HEK293 (cell line): ENCODE measurements at regions not wholly inside any gene's neighbourhood (a gene's known extent, or its start where the extent isn't known, plus 50 kb on each side); places are given as distances from the start of the nearest gene placed in this dataset.

Source experiments
- CTCF ChIA-PET: fragments of 350-600 bp; formaldehyde crosslinking; extraction: SDS; loops from one replicate; lab custom pipeline; 2021; ENCODE audit warnings: antibody characterized with exemption; lab: Yijun Ruan, JAX
- POLR2A ChIA-PET: fragments of 300-600 bp; formaldehyde crosslinking; extraction: SDS; loops from one replicate; lab custom pipeline; 2020; ENCODE audit warnings: antibody characterized with exemption, inconsistent platforms; lab: Yijun Ruan, JAX
- H3K27ac ChIP-seq: fragments of 200-500 bp; sonication (Bioruptor generic); 2 replicates; pipeline ENCODE4 v1.5.1; 2014; ENCODE audit warnings: low read depth, low read length, control low read depth, inconsistent platforms; ENCODE audit errors: extremely low read depth
- H3K36me3 ChIP-seq, 2 experiments: fragments of 200-500 bp in 1 of 2; sonication (Bioruptor generic) in 1 of 2; 1 replicate in 1 of 2; 2 replicates in 1 of 2; pipeline ENCODE4 v1.5.1; 2014 to 2017; ENCODE audit warnings: inconsistent platforms in 2 of 2, low read length in 2 of 2; ENCODE audit not compliant: control insufficient read depth in 2 of 2, insufficient read depth in 1 of 2
- H3K4me1 ChIP-seq: fragments of 200-500 bp; sonication (Bioruptor generic); 2 replicates; pipeline ENCODE4 v1.5.1; 2014; ENCODE audit warnings: mild to moderate bottlenecking, low read length, inconsistent platforms; ENCODE audit not compliant: control insufficient read depth, insufficient read depth
- H3K4me3 ChIP-seq: 2 replicates; pipeline ENCODE4 v1.5.1; 2011; ENCODE audit warnings: low read depth, mild to moderate bottlenecking, control low read depth, low read length, moderate library complexity
- H3K9me3 ChIP-seq: fragments of 200-500 bp; sonication (Bioruptor generic); 2 replicates; pipeline ENCODE4 v1.5.1; 2014; ENCODE audit warnings: low read depth, low read length, inconsistent platforms; ENCODE audit not compliant: control insufficient read depth, insufficient read depth
- BCL11A ChIP-seq: fragments of 450-650 bp; formaldehyde crosslinking; IDR thresholded peaks from 2 replicates; pipeline ENCODE4 v1.5.1; 2016; ENCODE audit warnings: low read depth, missing biosample characterization, missing genetic modification characterization
- GFI1B ChIP-seq: fragments of 450-650 bp; formaldehyde crosslinking; IDR thresholded peaks from 2 replicates; pipeline ENCODE4 v1.5.1; 2016; ENCODE audit warnings: missing biosample characterization, missing genetic modification characterization
- MEIS1 ChIP-seq: sonication (generic); formaldehyde crosslinking; IDR thresholded peaks from 2 replicates; pipeline ENCODE4 v1.8.1; 2022; ENCODE audit warnings: missing genetic modification reagents, mild to moderate bottlenecking, borderline replicate concordance
- MYNN ChIP-seq: fragments of 450-650 bp; formaldehyde crosslinking; IDR thresholded peaks from 2 replicates; pipeline ENCODE4 v1.5.1; 2016; ENCODE audit warnings: missing biosample characterization, missing genetic modification characterization, borderline replicate concordance
- PATZ1 ChIP-seq: fragments of 450-650 bp; formaldehyde crosslinking; IDR thresholded peaks from 2 replicates; pipeline ENCODE4 v1.5.1; 2016; ENCODE audit warnings: missing biosample characterization, missing genetic modification characterization
- PRDM6 ChIP-seq: fragments of 450-650 bp; formaldehyde crosslinking; IDR thresholded peaks from 2 replicates; pipeline ENCODE4 v1.5.1; 2017; ENCODE audit warnings: missing biosample characterization, missing genetic modification characterization
- ZBTB11 ChIP-seq: fragments of 450-650 bp; formaldehyde crosslinking; conservative IDR thresholded peaks from 2 replicates; pipeline ENCODE4 v1.5.1; 2016; ENCODE audit warnings: low read depth, missing biosample characterization, missing genetic modification characterization
- ZBTB8A ChIP-seq: fragments of 450-650 bp; formaldehyde crosslinking; IDR thresholded peaks from 2 replicates; pipeline ENCODE4 v1.5.1; 2016; ENCODE audit warnings: missing biosample characterization, missing genetic modification characterization
- ZNF121 ChIP-seq: fragments of 450-650 bp; formaldehyde crosslinking; IDR thresholded peaks from 2 replicates; pipeline ENCODE4 v1.5.1; 2016; ENCODE audit warnings: missing biosample characterization, missing genetic modification characterization
- ZNF146 ChIP-seq: fragments of 450-650 bp; formaldehyde crosslinking; IDR thresholded peaks from 2 replicates; pipeline ENCODE4 v1.5.1; 2016; ENCODE audit warnings: missing biosample characterization, missing genetic modification characterization
- ZNF184 ChIP-seq: fragments of 450-650 bp; IDR thresholded peaks from 2 replicates; pipeline ENCODE4 v1.5.1; 2018; ENCODE audit warnings: missing biosample characterization, mild to moderate bottlenecking, missing genetic modification characterization
- ZNF214 ChIP-seq: fragments of 450-650 bp; formaldehyde crosslinking; IDR thresholded peaks from 2 replicates; pipeline ENCODE4 v1.5.1; 2017; ENCODE audit warnings: missing biosample characterization, mild to moderate bottlenecking, missing genetic modification characterization, borderline replicate concordance
- ZNF221 ChIP-seq: fragments of 450-650 bp; formaldehyde crosslinking; IDR thresholded peaks from 2 replicates; pipeline ENCODE4 v1.5.1; 2017; ENCODE audit warnings: missing biosample characterization, missing genetic modification characterization, borderline replicate concordance
- ZNF423 ChIP-seq: fragments of 450-650 bp; formaldehyde crosslinking; IDR thresholded peaks from 2 replicates; pipeline ENCODE4 v1.5.1; 2016; ENCODE audit warnings: missing biosample characterization, missing genetic modification characterization
- ZNF473 ChIP-seq: fragments of 450-650 bp; formaldehyde crosslinking; IDR thresholded peaks from 2 replicates; pipeline ENCODE4 v1.5.1; 2017; ENCODE audit warnings: missing biosample characterization, missing genetic modification characterization
- ZNF488 ChIP-seq: fragments of 450-650 bp; formaldehyde crosslinking; IDR thresholded peaks from 2 replicates; pipeline ENCODE4 v1.5.1; 2016; ENCODE audit warnings: missing biosample characterization, missing genetic modification characterization
- ZNF549 ChIP-seq: fragments of 450-650 bp; IDR thresholded peaks from 2 replicates; pipeline ENCODE4 v1.5.1; 2018; ENCODE audit warnings: missing biosample characterization, missing genetic modification characterization, mild to moderate bottlenecking, inconsistent platforms, moderate library complexity
- ZNF707 ChIP-seq: fragments of 450-650 bp; formaldehyde crosslinking; IDR thresholded peaks from 2 replicates; pipeline ENCODE4 v1.5.1; 2016; ENCODE audit warnings: missing biosample characterization, missing genetic modification characterization
- ZNF76 ChIP-seq: fragments of 450-650 bp; formaldehyde crosslinking; IDR thresholded peaks from 2 replicates; pipeline ENCODE4; 2016; ENCODE audit warnings: low read depth, missing biosample characterization, missing genetic modification characterization, borderline replicate concordance
- ZNF785 ChIP-seq: fragments of 450-650 bp; formaldehyde crosslinking; IDR thresholded peaks from 2 replicates; pipeline ENCODE4 v1.5.1; 2016; ENCODE audit warnings: missing biosample characterization, missing genetic modification characterization
- ZXDB ChIP-seq: fragments of 450-650 bp; formaldehyde crosslinking; IDR thresholded peaks from 2 replicates; pipeline ENCODE4 v1.5.1; 2016; ENCODE audit warnings: missing biosample characterization, missing genetic modification characterization
- TF ChIP-seq, protein P1 (sequence below): IDR thresholded peaks from 2 replicates; pipeline ENCODE4 v1.6.1; 2011; ENCODE audit warnings: mild to moderate bottlenecking, low read depth, low read length, borderline replicate concordance
- TF ChIP-seq, protein P2 (sequence below): fragments of 450-650 bp; formaldehyde crosslinking; IDR thresholded peaks from 2 replicates; pipeline ENCODE4 v1.5.1; 2017; ENCODE audit warnings: missing biosample characterization, missing genetic modification characterization
- TF ChIP-seq, protein P3 (sequence below): fragments of 450-650 bp; formaldehyde crosslinking; IDR thresholded peaks from 2 replicates; pipeline ENCODE4 v1.5.1; 2017; ENCODE audit warnings: missing biosample characterization, mild to moderate bottlenecking, missing genetic modification characterization, moderate library complexity

DNA sequence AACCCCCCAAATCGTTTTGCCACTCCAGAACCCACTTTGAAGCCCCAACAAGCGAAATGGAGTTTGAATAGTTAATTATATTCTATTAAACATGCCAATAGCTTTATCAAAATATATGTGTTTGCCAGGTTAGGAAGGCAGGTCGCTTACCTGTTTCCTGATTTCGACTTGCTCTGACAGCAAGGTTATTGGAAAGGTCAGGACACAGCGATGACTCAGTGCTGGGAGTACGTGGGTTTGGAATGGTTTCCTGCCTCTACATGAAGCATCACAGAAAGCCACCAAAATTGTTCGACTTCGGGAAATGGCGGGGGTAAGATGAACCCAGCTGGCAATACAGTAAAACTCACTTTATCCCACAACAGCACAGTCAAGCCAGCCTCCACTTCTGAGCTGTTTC is 135.6 kb upstream of the ABI3BP start:
- H3K4me3 ChIP-seq = no peak overlapping the region
- no peak for TF ChIP-seq ZXDB (tag by site-specific recombination)
- TF ChIP-seq ZNF76 (tag by site-specific recombination) = no peak
- no peak for TF ChIP-seq PRDM6 (tag by site-specific recombination)
- no peak for TF ChIP-seq ZNF184
- TF ChIP-seq ZBTB8A (tag by site-specific recombination) = no peak
- TF ChIP-seq ZBTB11 (tag by site-specific recombination) = no peak
- no peak for TF ChIP-seq GFI1B (tag by site-specific recombination)
- TF ChIP-seq MEIS1 = no peak
- TF ChIP-seq ZNF707 (tag by site-specific recombination) = no peak
- no peak for TF ChIP-seq PATZ1 (tag by site-specific recombination)
- TF ChIP-seq ZNF785 (tag by site-specific recombination) = no peak
- TF ChIP-seq, protein P1, sequence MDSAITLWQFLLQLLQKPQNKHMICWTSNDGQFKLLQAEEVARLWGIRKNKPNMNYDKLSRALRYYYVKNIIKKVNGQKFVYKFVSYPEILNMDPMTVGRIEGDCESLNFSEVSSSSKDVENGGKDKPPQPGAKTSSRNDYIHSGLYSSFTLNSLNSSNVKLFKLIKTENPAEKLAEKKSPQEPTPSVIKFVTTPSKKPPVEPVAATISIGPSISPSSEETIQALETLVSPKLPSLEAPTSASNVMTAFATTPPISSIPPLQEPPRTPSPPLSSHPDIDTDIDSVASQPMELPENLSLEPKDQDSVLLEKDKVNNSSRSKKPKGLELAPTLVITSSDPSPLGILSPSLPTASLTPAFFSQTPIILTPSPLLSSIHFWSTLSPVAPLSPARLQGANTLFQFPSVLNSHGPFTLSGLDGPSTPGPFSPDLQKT = no peak
- no peak for TF ChIP-seq MYNN (tag by site-specific recombination)
- no peak for TF ChIP-seq ZNF488 (tag by site-specific recombination)
- no peak for TF ChIP-seq ZNF221 (tag by site-specific recombination)
- TF ChIP-seq ZNF473 = no peak
- no peak for TF ChIP-seq ZNF214 (tag by site-specific recombination)
- TF ChIP-seq, all 188 proteins: peak for 0
- ChIA-PET POLR2A (no interaction called here), CTCF (interaction anchor here (0.5 kb wide), 1 partner anchor 67 kb away, joined by 4 read pairs; no protein-coding TSS in a partner anchor)
- Histone ChIP-seq H3K9me3 (no peaks in the 10 kb centered on the region), H3K27ac (no peak overlapping the region), H3K36me3 (no peaks in the 10 kb centered on the region), H3K4me1 (no peaks in the 10 kb centered on the region)

DNA sequence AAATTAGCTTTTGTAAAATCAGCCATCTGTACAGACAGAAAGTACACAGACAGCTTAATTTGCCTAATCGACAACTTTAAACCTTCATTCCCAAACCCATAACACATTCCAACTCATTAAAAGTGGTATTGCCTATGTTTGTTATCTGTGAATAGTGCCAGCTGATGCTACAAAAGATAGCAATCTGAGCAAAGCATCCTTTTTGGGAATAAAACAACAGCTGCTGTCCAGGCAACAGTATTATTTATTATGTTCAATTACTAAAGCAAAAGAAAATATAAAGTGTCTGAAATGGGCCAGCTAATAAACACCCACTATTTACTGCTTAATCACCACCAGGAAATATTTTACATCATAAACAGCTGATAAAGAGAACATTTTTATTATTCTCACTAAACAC is 134.8 kb upstream of the ABI3BP start:
- Histone ChIP-seq H3K4me1 (no peaks in the 10 kb centered on the region), H3K36me3 (no peaks in the 10 kb centered on the region), H3K4me3 (no peak overlapping the region), H3K27ac (no peak overlapping the region), H3K9me3 (no peaks in the 10 kb centered on the region)
- ChIA-PET CTCF (no interaction called here), POLR2A (no interaction called here)
- no peak for TF ChIP-seq MEIS1
- no peak for TF ChIP-seq ZNF121 (tag by site-specific recombination)
- TF ChIP-seq ZNF423 = no peak
- TF ChIP-seq BCL11A = no peak
- TF ChIP-seq ZNF549 (tag by site-specific recombination) = no peak
- TF ChIP-seq, protein P2, sequence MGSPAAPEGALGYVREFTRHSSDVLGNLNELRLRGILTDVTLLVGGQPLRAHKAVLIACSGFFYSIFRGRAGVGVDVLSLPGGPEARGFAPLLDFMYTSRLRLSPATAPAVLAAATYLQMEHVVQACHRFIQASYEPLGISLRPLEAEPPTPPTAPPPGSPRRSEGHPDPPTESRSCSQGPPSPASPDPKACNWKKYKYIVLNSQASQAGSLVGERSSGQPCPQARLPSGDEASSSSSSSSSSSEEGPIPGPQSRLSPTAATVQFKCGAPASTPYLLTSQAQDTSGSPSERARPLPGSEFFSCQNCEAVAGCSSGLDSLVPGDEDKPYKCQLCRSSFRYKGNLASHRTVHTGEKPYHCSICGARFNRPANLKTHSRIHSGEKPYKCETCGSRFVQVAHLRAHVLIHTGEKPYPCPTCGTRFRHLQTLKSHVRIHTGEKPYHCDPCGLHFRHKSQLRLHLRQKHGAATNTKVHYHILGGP (tag by site-specific recombination) = no peak
- no peak for TF ChIP-seq ZNF146 (tag by site-specific recombination)
- TF ChIP-seq, protein P3, sequence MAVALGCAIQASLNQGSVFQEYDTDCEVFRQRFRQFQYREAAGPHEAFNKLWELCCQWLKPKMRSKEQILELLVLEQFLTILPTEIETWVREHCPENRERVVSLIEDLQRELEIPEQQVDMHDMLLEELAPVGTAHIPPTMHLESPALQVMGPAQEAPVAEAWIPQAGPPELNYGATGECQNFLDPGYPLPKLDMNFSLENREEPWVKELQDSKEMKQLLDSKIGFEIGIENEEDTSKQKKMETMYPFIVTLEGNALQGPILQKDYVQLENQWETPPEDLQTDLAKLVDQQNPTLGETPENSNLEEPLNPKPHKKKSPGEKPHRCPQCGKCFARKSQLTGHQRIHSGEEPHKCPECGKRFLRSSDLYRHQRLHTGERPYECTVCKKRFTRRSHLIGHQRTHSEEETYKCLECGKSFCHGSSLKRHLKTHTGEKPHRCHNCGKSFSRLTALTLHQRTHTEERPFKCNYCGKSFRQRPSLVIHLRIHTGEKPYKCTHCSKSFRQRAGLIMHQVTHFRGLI (tag by site-specific recombination) = no peak
